Loucy (cell line): ENCODE measurements at regions not wholly inside any gene's neighbourhood (a gene's known extent, or its start where the extent isn't known, plus 50 kb on each side); places are given as distances from the start of the nearest gene placed in this dataset.
"Not testable (repeated sequence)": the region's sequence is repeated elsewhere in the genome, so short reads cannot be mapped to it uniquely, and the experiment has no call there.

Experiments used
- H2AFZ ChIP-seq: fragments of 200-600 bp; sonication (generic); 2 replicates; pipeline ENCODE4 v1.6.0; 2016; ENCODE audit warnings: antibody characterized with exemption, mild to moderate bottlenecking, low read length, moderate library complexity
- H3F3A ChIP-seq: fragments of 200-600 bp; 2 replicates; pipeline ENCODE4 v1.6.0; 2016; ENCODE audit warnings: antibody characterized with exemption, low read depth, mild to moderate bottlenecking
- H3K27me3 ChIP-seq: fragments of 200-600 bp; sonication (generic); 2 replicates; pipeline ENCODE4 v1.6.1; 2014; ENCODE audit warnings: low read length, mild to moderate bottlenecking; ENCODE audit not compliant: insufficient read depth, poor library complexity, severe bottlenecking
- H3K36me3 ChIP-seq: fragments of 200-600 bp; sonication (generic); 2 replicates; pipeline ENCODE4 v1.6.1; 2016; ENCODE audit warnings: low read length; ENCODE audit not compliant: insufficient read depth
- H3K4me1 ChIP-seq: fragments of 200-600 bp; sonication (generic); 2 replicates; pipeline ENCODE4 v1.5.1; 2014; ENCODE audit warnings: low read length, mild to moderate bottlenecking; ENCODE audit not compliant: insufficient read depth, poor library complexity, severe bottlenecking
- H3K4me2 ChIP-seq: fragments of 200-600 bp; sonication (generic); 2 replicates; pipeline ENCODE4 v1.6.0; 2014; ENCODE audit warnings: antibody characterized with exemption, low read length, low read depth, mild to moderate bottlenecking; ENCODE audit not compliant: poor library complexity, severe bottlenecking
- H3K4me3 ChIP-seq: fragments of 200-600 bp; sonication (generic); 2 replicates; pipeline ENCODE4 v1.5.1; 2014; ENCODE audit warnings: low read length, mild to moderate bottlenecking, mixed read lengths; ENCODE audit not compliant: poor library complexity, severe bottlenecking
- H3K79me2 ChIP-seq: fragments of 200-600 bp; sonication (generic); 2 replicates; pipeline ENCODE4 v1.6.1; 2014; ENCODE audit warnings: low read length; ENCODE audit not compliant: insufficient read depth
- H3K9ac ChIP-seq: fragments of 200-600 bp; sonication (generic); 2 replicates; pipeline ENCODE4 v1.6.0; 2014; ENCODE audit warnings: mild to moderate bottlenecking, low read depth, low read length, moderate library complexity; ENCODE audit not compliant: poor library complexity, severe bottlenecking
- H3K9me2 ChIP-seq: fragments of 200-600 bp; sonication (generic); replicated peaks from 2 replicates; pipeline ENCODE4 v1.6.1; 2016; ENCODE audit warnings: low read depth, low read length, mixed read lengths
- H3K9me3 ChIP-seq: fragments of 200-600 bp; sonication (generic); 2 replicates; pipeline ENCODE4 v1.6.1; 2014; ENCODE audit warnings: mild to moderate bottlenecking, antibody characterized with exemption, low read length, low read depth; ENCODE audit not compliant: insufficient read depth
- H4K20me1 ChIP-seq: fragments of 200-600 bp; sonication (generic); 2 replicates; pipeline ENCODE4 v1.6.0; 2014; ENCODE audit warnings: antibody characterized with exemption, low read length, mild to moderate bottlenecking; ENCODE audit not compliant: insufficient read depth, poor library complexity, severe bottlenecking
- CTCF ChIP-seq: fragments of 200-600 bp; sonication (generic); conservative IDR thresholded peaks from 2 replicates; pipeline ENCODE4 v1.5.1; 2014; ENCODE audit warnings: mild to moderate bottlenecking, antibody characterized with exemption, low read length
- EZH2phosphoT487 ChIP-seq: fragments of 200-600 bp; IDR thresholded peaks from 2 replicates; pipeline ENCODE4 v1.6.1; 2018; ENCODE audit warnings: antibody characterized with exemption, mild to moderate bottlenecking, moderate library complexity, borderline replicate concordance

GRCh38 chr6:78744144-78744543 lies 123.2 kb upstream of the IRAK1BP1 start:
- Histone ChIP-seq H3K79me2 (no peaks in the 10 kb centered on the region), H3K4me2 (no peak overlapping the region), H3F3A (no peaks in the 10 kb centered on the region), H3K4me3 (no peak overlapping the region), H3K27me3 (no peaks in the 10 kb centered on the region), H4K20me1 (no peaks in the 10 kb centered on the region), H3K9me2 (no peaks in the 10 kb centered on the region), H3K4me1 (no peaks in the 10 kb centered on the region), H3K36me3 (no peaks in the 10 kb centered on the region), H3K9ac (no peak overlapping the region), H3K9me3 (peaks cover 9% of the 10 kb centered on the region; the same call in 1 of the 2 replicates), H2AFZ (no peak overlapping the region)
- TF ChIP-seq CTCF: no peak
- TF ChIP-seq EZH2phosphoT487: no peak

GRCh38 chr6:78746457-78746856 lies 120.9 kb upstream of the IRAK1BP1 start:
- no peak overlapping the region for H3K9ac ChIP-seq
- H3K9me3 ChIP-seq: peaks cover 9% of the 10 kb centered on the region; the same call in 1 of the 2 replicates

GRCh38 chr6:78749326-78749725 lies 118.0 kb upstream of the IRAK1BP1 start:
- peaks cover 9% of the 10 kb centered on the region; the same call in 1 of the 2 replicates for H3K9me3 ChIP-seq
- H3K27me3 ChIP-seq: no peaks in the 10 kb centered on the region
- no peaks in the 10 kb centered on the region for H3F3A ChIP-seq

More at GRCh38 chr6:78746457-78746856, 120.9 kb upstream of the IRAK1BP1 start:
- no peaks in the 10 kb centered on the region for H3K79me2 ChIP-seq
- no peaks in the 10 kb centered on the region for H4K20me1 ChIP-seq
- H3F3A ChIP-seq: no peaks in the 10 kb centered on the region
- H3K4me1 ChIP-seq: no peaks in the 10 kb centered on the region
- no peaks in the 10 kb centered on the region for H3K36me3 ChIP-seq
- H3K27me3 ChIP-seq: no peaks in the 10 kb centered on the region
- no peak overlapping the region for H2AFZ ChIP-seq
- TF ChIP-seq EZH2phosphoT487: no peak
- TF ChIP-seq CTCF: no peak
- no peak overlapping the region for H3K4me3 ChIP-seq
- 0 out of 2 replicates have a peak, but pooled peaks cover 3% of the 10 kb centered on the region for H3K9me2 ChIP-seq
- H3K4me2 ChIP-seq: no peak overlapping the region

GRCh38 chr6:78758297-78758798 lies 109.0 kb upstream of the IRAK1BP1 start:
- not testable (repeated sequence) for H4K20me1 ChIP-seq, H3K79me2 ChIP-seq, H2AFZ ChIP-seq, H3K27me3 ChIP-seq, H3K4me1 ChIP-seq, H3K4me2 ChIP-seq, H3K36me3 ChIP-seq, H3K4me3 ChIP-seq, H3K9ac ChIP-seq, H3K9me2 ChIP-seq, H3F3A ChIP-seq, H3K9me3 ChIP-seq

More at GRCh38 chr6:78749326-78749725, 118.0 kb upstream of the IRAK1BP1 start:
- Histone ChIP-seq H2AFZ (no peak overlapping the region), H3K4me2 (no peak overlapping the region), H4K20me1 (no peaks in the 10 kb centered on the region), H3K4me3 (no peak overlapping the region), H3K36me3 (no peaks in the 10 kb centered on the region), H3K4me1 (no peaks in the 10 kb centered on the region), H3K79me2 (no peaks in the 10 kb centered on the region), H3K9me2 (0 out of 2 replicates have a peak, but pooled peaks cover 3% of the 10 kb centered on the region), H3K9ac (no peak overlapping the region)
- TF ChIP-seq CTCF (no peak), EZH2phosphoT487 (no peak)
